ENCODE measurements at regions not wholly inside any gene's neighbourhood (a gene's known extent, or its start where the extent isn't known, plus 50 kb on each side); places are given as distances from the start of the nearest gene placed in this dataset.

DNA sequence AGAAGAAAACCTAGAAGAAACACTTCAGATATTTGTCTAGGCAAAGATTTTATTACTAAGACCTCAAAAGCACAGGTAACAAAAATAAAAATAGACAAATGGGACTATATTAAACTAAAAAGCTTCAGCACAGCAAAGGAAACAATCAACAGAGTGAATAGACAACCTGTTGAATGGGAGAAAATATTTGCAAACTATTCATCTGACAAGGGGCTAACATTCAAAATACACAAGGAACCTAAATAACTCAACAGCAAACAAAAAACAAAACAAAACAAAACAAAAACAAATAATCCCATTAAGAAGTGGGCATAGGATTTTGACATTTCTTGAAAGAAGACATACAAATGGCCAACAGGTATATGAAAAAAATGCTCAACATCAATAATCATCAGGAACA, 192.7 kb upstream of the ZCCHC13 start:
- Histone ChIP-seq H2BK5ac (ENCODE audit: insufficient read length, low read length) (no peak overlapping the region), H4K20me1 (ENCODE audit: control insufficient read depth, insufficient read depth, insufficient read length) (no peaks in the 10 kb centered on the region), H3K23me2 (ENCODE audit: insufficient read length, low read depth, low read length, poor library complexity, severe bottlenecking) (no peaks in the 10 kb centered on the region), H3K79me1 (ENCODE audit: insufficient read depth, low read depth, low read length, poor library complexity, severe bottlenecking) (no peaks in the 10 kb centered on the region), H4K91ac (ENCODE audit: insufficient read length, low read depth, low read length) (no peak overlapping the region), H2BK12ac (ENCODE audit: insufficient read length, low read depth, low read length) (no peak overlapping the region), H4K8ac (replicated peaks; ENCODE audit: insufficient read length, low read depth, low read length) (no peak overlapping the region), H2AK5ac (ENCODE audit: insufficient read length, low read length) (no peak overlapping the region), H2BK20ac (ENCODE audit: low read depth, low read length, poor library complexity, severe bottlenecking) (no peak overlapping the region), H3K9me3 (ENCODE audit: control insufficient read depth, low read depth, low read length) (no peaks in the 10 kb centered on the region), H3K56ac (ENCODE audit: insufficient read length, low read depth, low read length) (no peak overlapping the region), H2BK120ac (ENCODE audit: low read depth, low read length, poor library complexity, severe bottlenecking) (no peak overlapping the region), H3K27me3 (ENCODE audit: insufficient read depth, low read length) (no peaks in the 10 kb centered on the region), H3K4me2 (ENCODE audit: insufficient read depth, insufficient read length, low read length) (no peak overlapping the region), H3K4ac (ENCODE audit: low read depth, low read length) (no peak overlapping the region), H3K18ac (ENCODE audit: insufficient read length, low read depth, low read length) (no peak overlapping the region), H3K79me2 (ENCODE audit: insufficient read depth, low read length) (no peaks in the 10 kb centered on the region), H2BK15ac (ENCODE audit: low read depth, low read length) (no peak overlapping the region), H3K14ac (ENCODE audit: insufficient read depth, low read length) (no peak overlapping the region), H3T11ph (ENCODE audit: low read length) (no peak overlapping the region), H3K4me1 (ENCODE audit: insufficient read depth, low read length) (no peaks in the 10 kb centered on the region), H3K9ac (ENCODE audit: extremely low read depth, insufficient read length, low read length) (no peak overlapping the region), H2AFZ (ENCODE audit: low read length) (no peak overlapping the region), H3K27ac (ENCODE audit: insufficient read length, low read depth, low read length) (no peak overlapping the region), H3K23ac (ENCODE audit: insufficient read length, low read depth, low read length) (no peak overlapping the region), H4K5ac (ENCODE audit: insufficient read length, low read depth, low read length) (no peak overlapping the region)
- H3K36me3 Mint-ChIP-seq (ENCODE audit: insufficient read depth in 1 of 3, low read depth in 3 of 3): peaks cover 7 to 22% (median 21%) of the 10 kb centered on the region in 3 experiments
- DNase-seq: no peak
- no peak overlapping the region for H3K4me3 Mint-ChIP-seq
- H3K4me1 Mint-ChIP-seq: no peaks in the 10 kb centered on the region
- TF ChIP-seq, protein P1, sequence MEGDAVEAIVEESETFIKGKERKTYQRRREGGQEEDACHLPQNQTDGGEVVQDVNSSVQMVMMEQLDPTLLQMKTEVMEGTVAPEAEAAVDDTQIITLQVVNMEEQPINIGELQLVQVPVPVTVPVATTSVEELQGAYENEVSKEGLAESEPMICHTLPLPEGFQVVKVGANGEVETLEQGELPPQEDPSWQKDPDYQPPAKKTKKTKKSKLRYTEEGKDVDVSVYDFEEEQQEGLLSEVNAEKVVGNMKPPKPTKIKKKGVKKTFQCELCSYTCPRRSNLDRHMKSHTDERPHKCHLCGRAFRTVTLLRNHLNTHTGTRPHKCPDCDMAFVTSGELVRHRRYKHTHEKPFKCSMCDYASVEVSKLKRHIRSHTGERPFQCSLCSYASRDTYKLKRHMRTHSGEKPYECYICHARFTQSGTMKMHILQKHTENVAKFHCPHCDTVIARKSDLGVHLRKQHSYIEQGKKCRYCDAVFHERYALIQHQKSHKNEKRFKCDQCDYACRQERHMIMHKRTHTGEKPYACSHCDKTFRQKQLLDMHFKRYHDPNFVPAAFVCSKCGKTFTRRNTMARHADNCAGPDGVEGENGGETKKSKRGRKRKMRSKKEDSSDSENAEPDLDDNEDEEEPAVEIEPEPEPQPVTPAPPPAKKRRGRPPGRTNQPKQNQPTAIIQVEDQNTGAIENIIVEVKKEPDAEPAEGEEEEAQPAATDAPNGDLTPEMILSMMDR (conservative IDR thresholded peaks at IDR 0.05): no peak
- no peak overlapping the region for H3K27ac Mint-ChIP-seq
- no peaks in the 10 kb centered on the region; the same call in 1 of the 2 replicates for H3K27me3 Mint-ChIP-seq (ENCODE audit: low read depth)
- H3K9me3 Mint-ChIP-seq: peaks cover 13 to 27% of the 10 kb centered on the region in 2 experiments

Data from H9 (cell line).